H1 (cell line): ENCODE measurements at regions not wholly inside any gene's neighbourhood (a gene's known extent, or its start where the extent isn't known, plus 50 kb on each side); places are given as distances from the start of the nearest gene placed in this dataset.
A peak's percentile ranks its signal among the peaks of the same experiment; 100 is the strongest.

Experiments used
- CTCF ChIA-PET: fragments of 300-600 bp; sonication (Branson Sonifier 250); formaldehyde crosslinking; loops from one replicate; lab custom pipeline; 2021; ENCODE audit not compliant: partially characterized antibody; lab: Charles Lee
- POLR2A ChIA-PET: fragments of 300-600 bp; sonication (Branson Sonifier 250); formaldehyde crosslinking; loops from one replicate; lab custom pipeline; 2021; ENCODE audit warnings: inconsistent platforms; ENCODE audit not compliant: partially characterized antibody; lab: Charles Lee
- DNase-seq, 2 experiments: peaks; one replicate each; pipeline versions ENCODE4 v3.0.0 to v3.0.0-alpha.2; 2010 to 2022; ENCODE audit warnings: low spot score in 2 of 2, low read depth in 1 of 2, mixed read lengths in 1 of 2
- FAIRE-seq: peaks from 2 replicates; lab custom pipeline; 2011; peaks lifted over from hg19 to GRCh38; lab: Jason Lieb, UNC
- H2AFZ ChIP-seq: 2 replicates; pipeline ENCODE4 v1.8.1; 2012; ENCODE audit warnings: low read length, inconsistent platforms
- H2AK5ac ChIP-seq: 2 replicates; pipeline ENCODE4 v1.6.1; 2013; ENCODE audit warnings: low read depth, low read length
- H2BK120ac ChIP-seq: replicated peaks from 2 replicates; pipeline ENCODE3; 2013; ENCODE audit warnings: low read depth, low read length, inconsistent platforms
- H2BK12ac ChIP-seq: 2 replicates; pipeline ENCODE4 v1.6.1; 2013; ENCODE audit warnings: low read depth, low read length
- H2BK15ac ChIP-seq: 2 replicates; pipeline ENCODE4 v1.6.1; 2013; ENCODE audit warnings: low read length
- H2BK20ac ChIP-seq: 2 replicates; pipeline ENCODE4 v1.6.1; 2013; ENCODE audit warnings: low read length
- H2BK5ac ChIP-seq: 2 replicates; pipeline ENCODE4 v1.6.1; 2013; ENCODE audit warnings: low read depth, low read length
- H3K14ac ChIP-seq: 2 replicates; pipeline ENCODE4 v1.6.1; 2013; ENCODE audit warnings: inconsistent platforms; ENCODE audit not compliant: insufficient read length
- H3K18ac ChIP-seq: 2 replicates; pipeline ENCODE4 v1.6.1; 2013; ENCODE audit warnings: low read length; ENCODE audit errors: extremely low read depth
- H3K23ac ChIP-seq: 2 replicates; pipeline ENCODE4 v1.6.1; 2013; ENCODE audit warnings: inconsistent platforms; ENCODE audit not compliant: insufficient read length
- H3K23me2 ChIP-seq: 2 replicates; pipeline ENCODE4 v1.6.1; 2013; ENCODE audit warnings: low read depth, low read length
- H3K27ac ChIP-seq: 2 replicates; pipeline ENCODE4 v1.6.1; 2011; ENCODE audit warnings: low read depth, low read length, inconsistent platforms
- H3K27me3 ChIP-seq, 4 experiments: replicated peaks in 1 of 4; 1 replicate in 1 of 4; 2 replicates in 3 of 4; pipeline versions ENCODE4 v1.6.1 to v1.8.1; 2011 to 2013; ENCODE audit warnings: low read length in 3 of 4, mild to moderate bottlenecking in 3 of 4, inconsistent platforms in 2 of 4, mixed read lengths in 2 of 4, moderate library complexity in 1 of 4; ENCODE audit not compliant: control insufficient read depth in 3 of 4, insufficient read depth in 3 of 4; ENCODE audit errors: extremely low read depth in 1 of 4
- H3K36me3 ChIP-seq, 4 experiments: 2 replicates each; pipeline versions ENCODE4 v1.6.1 to v1.8.1; 2011 to 2013; ENCODE audit warnings: mild to moderate bottlenecking in 4 of 4, low read length in 3 of 4, moderate library complexity in 2 of 4, control low read depth in 1 of 4, inconsistent platforms in 1 of 4; ENCODE audit not compliant: insufficient read depth in 4 of 4, control insufficient read depth in 2 of 4
- H3K4ac ChIP-seq: replicated peaks from 2 replicates; pipeline ENCODE3; 2013; ENCODE audit warnings: low read length, low read depth, mixed read lengths, inconsistent platforms; ENCODE audit not compliant: insufficient read length
- H3K4me1 ChIP-seq, 4 experiments: replicated peaks in 1 of 4; 1 replicate in 1 of 4; 2 replicates in 3 of 4; pipeline versions ENCODE4 v1.6.1 to v1.8.1; 2011 to 2013; ENCODE audit warnings: low read length in 3 of 4, inconsistent platforms in 2 of 4, mixed read lengths in 1 of 4; ENCODE audit not compliant: insufficient read depth in 4 of 4, control insufficient read depth in 3 of 4
- H3K4me2 ChIP-seq, 2 experiments: 2 replicates each; pipeline versions ENCODE4 v1.6.1 to v1.8.1; 2011 to 2013; ENCODE audit warnings: low read depth in 2 of 2, low read length in 2 of 2, control low read depth in 1 of 2, inconsistent platforms in 1 of 2, mild to moderate bottlenecking in 1 of 2; ENCODE audit not compliant: insufficient read depth in 1 of 2
- H3K4me3 ChIP-seq, 4 experiments: fragments of 200-600, 300-600 bp in 1 of 4; sonication (generic), shearing (Covaris generic), sonication (Bioruptor Twin) in 1 of 4; 2 replicates each; pipeline versions ENCODE4 v1.5.1 to v1.8.1; 2011 to 2016; ENCODE audit warnings: low read length in 4 of 4, low read depth in 3 of 4, control low read depth in 2 of 4, inconsistent platforms in 2 of 4, mild to moderate bottlenecking in 2 of 4, mixed read lengths in 1 of 4, moderate library complexity in 1 of 4; ENCODE audit not compliant: insufficient read depth in 2 of 4; ENCODE audit errors: extremely low read depth in 1 of 4
- H3K56ac ChIP-seq: replicated peaks from 2 replicates; pipeline ENCODE3; 2013; ENCODE audit warnings: low read depth, mild to moderate bottlenecking, mixed read lengths, low read length, inconsistent platforms; ENCODE audit not compliant: insufficient read length
- H3K79me1 ChIP-seq: 2 replicates; pipeline ENCODE4 v1.6.1; 2013; ENCODE audit warnings: low read depth, low read length, control low read depth
- H3K79me2 ChIP-seq, 2 experiments: 2 replicates each; pipeline versions ENCODE4 v1.6.1 to v1.8.1; 2012 to 2013; ENCODE audit warnings: low read length in 2 of 2, mild to moderate bottlenecking in 2 of 2, inconsistent platforms in 1 of 2; ENCODE audit not compliant: insufficient read depth in 2 of 2, control insufficient read depth in 1 of 2
- H3K9ac ChIP-seq, 4 experiments: replicated peaks in 1 of 4; 1 replicate in 1 of 4; 2 replicates in 3 of 4; pipeline versions ENCODE4 v1.6.1 to v1.8.1; 2011 to 2013; ENCODE audit warnings: low read depth in 3 of 4, low read length in 3 of 4, control low read depth in 2 of 4, mild to moderate bottlenecking in 2 of 4, moderate library complexity in 2 of 4, inconsistent platforms in 1 of 4; ENCODE audit errors: extremely low read depth in 1 of 4
- H3K9me3 ChIP-seq, 2 experiments: 2 replicates each; pipeline versions ENCODE4 v1.6.1 to v1.8.1; 2012 to 2013; ENCODE audit warnings: mild to moderate bottlenecking in 2 of 2, moderate library complexity in 2 of 2, control low read depth in 1 of 2, inconsistent platforms in 1 of 2, low read depth in 1 of 2, low read length in 1 of 2, mixed read lengths in 1 of 2; ENCODE audit not compliant: insufficient read depth in 2 of 2
- H4K20me1 ChIP-seq, 2 experiments: replicated peaks in 1 of 2; 2 replicates each; pipeline versions ENCODE3 to v1.8.1; 2011 to 2013; ENCODE audit warnings: inconsistent platforms in 2 of 2, low read length in 2 of 2, mild to moderate bottlenecking in 1 of 2; ENCODE audit not compliant: insufficient read depth in 2 of 2, control insufficient read depth in 1 of 2
- H4K5ac ChIP-seq: 2 replicates; pipeline ENCODE4 v1.6.1; 2013; ENCODE audit warnings: low read length, low read depth, mixed read lengths, inconsistent platforms; ENCODE audit not compliant: insufficient read length
- H4K8ac ChIP-seq: 2 replicates; pipeline ENCODE4 v1.8.0; 2013; ENCODE audit warnings: mild to moderate bottlenecking, moderate library complexity, low read length, inconsistent platforms; ENCODE audit not compliant: insufficient read depth; ENCODE audit errors: extremely low read depth
- H4K91ac ChIP-seq: replicated peaks from 2 replicates; pipeline ENCODE3; 2013; ENCODE audit warnings: low read length, mixed read lengths, inconsistent platforms; ENCODE audit not compliant: insufficient read length
- ATF2 ChIP-seq: IDR thresholded peaks from 2 replicates; pipeline ENCODE4 v1.6.1; 2012; ENCODE audit warnings: low read length, inconsistent platforms
- CEBPB ChIP-seq: IDR thresholded peaks from 2 replicates; pipeline ENCODE4 v1.6.1; 2012; ENCODE audit warnings: low read depth, low read length
- GABPA ChIP-seq: IDR thresholded peaks from 2 replicates; pipeline ENCODE4 v1.6.1; 2011; ENCODE audit warnings: mild to moderate bottlenecking, low read length, moderate library complexity, borderline replicate concordance; ENCODE audit not compliant: insufficient read depth
- GTF2F1 ChIP-seq: IDR thresholded peaks from 2 replicates; pipeline ENCODE4 v1.6.1; 2012; ENCODE audit warnings: low read depth, low read length, improper control_type of control experiment, borderline replicate concordance
- RBBP5 ChIP-seq: IDR thresholded peaks from 2 replicates; pipeline ENCODE4 v1.7.1; 2012; ENCODE audit warnings: low read depth, mild to moderate bottlenecking, inconsistent platforms, low read length, moderate library complexity, borderline replicate concordance
- TCF12 ChIP-seq: IDR thresholded peaks from 2 replicates; pipeline ENCODE4 v1.6.1; 2011; ENCODE audit warnings: low read depth, mild to moderate bottlenecking, low read length
- USF2 ChIP-seq: IDR thresholded peaks from 2 replicates; pipeline ENCODE4 v1.6.1; 2011; ENCODE audit warnings: low read length, improper control_type of control experiment
- WGBS, 2 experiments: shearing (Covaris generic) in 1 of 2; methylation state at CpG; one replicate each; pipeline versions ENCODE4 v1.1.6 to v1.1.7; 2013 to 2015; ENCODE audit warnings: low lambda C conversion rate in 2 of 2, mixed read lengths in 2 of 2, inconsistent platforms in 1 of 2, low coverage in 1 of 2, missing lambda C conversion rate in 1 of 2; ENCODE audit not compliant: insufficient replicate concordance in 2 of 2, insufficient coverage in 1 of 2, insufficient read length in 1 of 2; ENCODE audit errors: extremely low coverage in 1 of 2, missing lambda C conversion rate in 1 of 2; 5-methylcytosine and 5-hydroxymethylcytosine counted together

- WGBS, 2 experiments = 90% methylated on average over 8 of the region's 8 CpGs; no CpG with 5 or more reads in 1 of the 2 experiments
- Histone ChIP-seq H4K5ac (no peak overlapping the region), H2BK5ac (no peak overlapping the region), H3K9me3 (no peaks in the 10 kb centered on the region), H3K79me1 (no peaks in the 10 kb centered on the region), H3K27ac (no peak overlapping the region), H2BK120ac (no peak overlapping the region), H3K14ac (no peak overlapping the region), H2BK15ac (no peak overlapping the region), H2BK12ac (no peak overlapping the region), H3K4me2 (no peak overlapping the region), H3K4me3 (no peak overlapping the region), H3K27me3 (no peaks in the 10 kb centered on the region), H4K8ac (no peak overlapping the region), H3K36me3 (no peaks in the 10 kb centered on the region), H3K23me2 (no peaks in the 10 kb centered on the region), H3K18ac (no peak overlapping the region), H3K56ac (no peak overlapping the region), H4K20me1 (no peaks in the 10 kb centered on the region), H3K9ac (no peak overlapping the region), H2BK20ac (no peak overlapping the region), H4K91ac (no peak overlapping the region), H3K4me1 (peaks cover 0 to 3% (median 0%) of the 10 kb centered on the region in 4 experiments; a peak in 1 of 7 replicates), H2AK5ac (no peak overlapping the region), H3K23ac (no peak overlapping the region), H2AFZ (0 out of 2 replicates have a peak overlapping the region, but pooled peaks have one; percentile 35), H3K79me2 (no peaks in the 10 kb centered on the region), H3K4ac (no peak overlapping the region)
- FAIRE-seq = no peak
- DNase-seq = no peak
- TF ChIP-seq RBBP5 (no peak), USF2 (no peak), CEBPB (no peak), TCF12 (no peak), ATF2 (no peak), GABPA (no peak), GTF2F1 (no peak)
- POLR2A ChIA-PET = interaction anchor here (0.6 kb wide), 1 partner anchor 24 kb away, joined by 3 read pairs; no protein-coding TSS in a partner anchor
- CTCF ChIA-PET = interaction anchor here (1.4 kb wide), 1 partner anchor 170 kb away, joined by 3 read pairs; no protein-coding TSS in a partner anchor
Observed at GRCh38 chr6:8329562-8329961, 105.8 kb downstream of the SLC35B3 start.
